Ecto neural progenitor cell (in vitro differentiated cells): ENCODE measurements at regions not wholly inside any gene's neighbourhood (a gene's known extent, or its start where the extent isn't known, plus 50 kb on each side); places are given as distances from the start of the nearest gene placed in this dataset.

Experiments
- DNase-seq: peaks from one replicate; pipeline ENCODE4 v3.0.0-alpha.2; 2018; ENCODE audit warnings: low spot score

DNA sequence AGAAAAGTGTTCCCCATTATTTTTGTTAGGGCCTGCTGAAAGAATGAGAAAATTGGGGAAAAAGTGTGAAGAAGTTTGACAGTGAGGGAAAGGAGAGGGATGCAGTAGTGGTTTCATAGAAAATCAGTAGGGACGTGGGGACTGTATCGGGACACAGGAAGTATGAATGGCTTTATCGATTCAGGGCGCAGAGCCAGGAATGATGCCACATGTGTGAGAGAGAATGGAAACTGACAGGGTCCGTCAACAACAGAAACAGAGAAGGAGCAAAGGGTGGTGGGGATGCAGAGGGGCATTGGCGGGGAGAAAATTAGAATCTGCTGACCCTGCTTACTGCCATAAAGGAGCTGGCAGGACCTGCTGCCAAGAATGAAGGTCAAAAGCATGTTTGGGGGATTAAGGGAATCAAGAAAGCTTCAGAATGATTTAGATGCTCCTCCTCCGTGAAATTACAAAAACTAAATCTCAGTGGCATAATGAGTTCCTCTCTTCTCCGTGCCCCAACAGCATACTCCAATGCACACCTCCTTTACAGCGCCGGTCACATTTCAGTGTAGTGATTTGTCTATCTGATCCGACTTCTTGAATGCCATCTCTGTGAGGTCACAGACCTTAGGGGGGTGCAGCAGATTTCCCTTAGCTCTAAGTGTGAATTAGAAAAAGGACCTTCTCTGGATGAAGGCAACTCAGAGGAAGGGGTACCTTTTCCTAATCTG, 92.6 kb downstream of the EMP1 start:
- DNase-seq, result no peak

DNA sequence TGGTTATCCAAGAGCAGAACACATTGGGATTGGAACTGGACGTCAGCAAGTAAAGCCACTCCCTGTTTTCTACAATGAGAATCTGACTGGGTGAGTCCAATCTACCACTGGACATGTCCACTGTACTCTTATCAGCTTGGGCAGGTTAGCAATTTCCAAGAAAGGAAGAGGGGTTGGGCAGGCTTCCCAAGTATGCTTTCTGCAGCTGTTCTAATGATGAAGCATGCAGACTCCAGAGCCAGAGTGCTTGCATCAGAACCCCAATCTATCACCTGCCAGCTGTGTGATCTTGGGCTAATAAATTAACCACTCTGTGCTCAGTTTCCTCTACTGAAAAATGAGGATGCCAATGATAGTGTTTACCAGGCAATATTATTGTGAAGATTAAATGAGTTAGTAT, 92.0 kb downstream of the EMP1 start:
- no peak for DNase-seq

DNA sequence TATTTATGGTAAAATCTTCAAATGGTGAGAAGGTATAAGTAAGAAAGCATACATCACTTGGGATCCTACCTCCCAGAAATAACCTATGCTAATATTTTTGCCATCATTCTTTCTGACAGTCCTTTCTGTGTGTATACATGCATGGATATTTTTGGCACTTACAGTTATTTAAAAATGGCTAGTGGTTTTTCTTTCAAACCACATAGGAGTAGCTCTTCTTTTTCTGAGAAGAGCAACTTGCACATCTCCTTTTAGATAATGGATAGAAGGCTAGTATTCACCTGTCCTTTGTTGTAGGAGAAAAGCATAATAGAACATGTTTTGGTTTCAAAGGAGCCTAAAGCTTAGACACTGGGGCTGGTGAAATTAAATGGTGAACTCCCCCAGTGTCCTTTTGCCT, 87.3 kb downstream of the EMP1 start:
- DNase-seq, result no peak

DNA sequence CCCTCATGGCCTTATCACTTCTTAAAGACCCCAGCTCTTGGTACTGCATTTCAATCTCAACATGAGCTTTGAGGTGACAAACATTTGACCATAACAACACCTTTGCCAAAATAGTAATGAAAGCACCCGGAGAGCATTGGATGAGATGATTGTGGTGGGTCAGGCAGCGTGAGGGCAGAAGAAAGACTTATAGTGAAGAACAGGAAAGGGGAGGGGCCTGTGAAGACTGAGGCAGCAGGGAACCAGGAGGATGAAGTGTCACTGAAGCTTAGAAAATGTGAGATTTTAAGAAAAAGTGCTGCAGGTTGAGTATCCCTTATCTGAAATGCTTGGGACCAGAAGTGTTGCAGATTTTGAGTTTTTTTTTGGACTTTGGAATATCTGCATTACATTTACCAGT, 86.3 kb downstream of the EMP1 start:
- no peak for DNase-seq

DNA sequence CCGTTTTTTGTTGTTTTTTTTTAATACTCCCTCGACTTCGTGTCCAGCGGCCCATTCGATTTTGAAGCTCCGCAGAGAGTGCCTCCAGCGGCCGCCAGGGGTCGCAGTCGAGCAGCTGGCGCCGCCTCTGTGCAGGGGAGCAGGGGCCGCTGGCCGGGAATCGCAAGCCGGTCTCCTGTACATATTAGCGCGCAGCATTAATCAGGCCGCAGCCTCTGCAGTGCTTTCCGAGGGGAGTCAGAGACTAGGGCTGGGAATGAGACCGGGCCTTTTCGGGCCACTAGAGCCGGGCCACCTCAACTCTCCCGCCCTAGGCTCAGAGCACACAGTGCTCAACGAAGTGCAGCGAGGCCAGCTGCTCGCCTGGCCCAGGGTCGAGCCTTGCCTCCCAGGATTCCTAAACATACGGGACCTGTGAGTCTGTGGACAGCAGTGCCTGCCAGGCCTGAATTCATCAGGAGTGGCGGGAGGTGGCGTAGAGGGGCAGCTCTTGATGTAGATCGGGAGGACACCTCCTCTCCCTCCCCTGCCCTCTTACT, 81.8 kb downstream of the EMP1 start:
- DNase-seq, result peak; percentile 91

DNA sequence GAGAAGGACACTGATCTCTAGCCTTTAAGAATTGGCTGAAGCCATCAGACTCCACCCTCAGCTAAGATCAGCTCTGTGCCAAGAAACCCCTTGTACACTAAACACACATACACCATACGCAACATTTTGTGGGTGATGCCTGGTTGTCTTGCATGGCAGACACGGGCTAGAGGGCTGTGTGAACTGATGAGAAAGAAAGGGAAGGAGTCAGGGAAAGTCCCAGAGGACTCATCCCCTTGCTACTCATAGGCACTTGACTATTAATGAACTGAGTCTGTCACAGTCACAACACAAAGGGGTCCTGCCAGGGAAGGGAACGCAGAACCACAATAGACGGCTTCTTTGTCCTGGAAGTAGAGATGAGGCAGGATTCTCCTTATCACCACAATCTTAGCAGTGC, 80.8 kb downstream of the EMP1 start:
- no peak for DNase-seq

DNA sequence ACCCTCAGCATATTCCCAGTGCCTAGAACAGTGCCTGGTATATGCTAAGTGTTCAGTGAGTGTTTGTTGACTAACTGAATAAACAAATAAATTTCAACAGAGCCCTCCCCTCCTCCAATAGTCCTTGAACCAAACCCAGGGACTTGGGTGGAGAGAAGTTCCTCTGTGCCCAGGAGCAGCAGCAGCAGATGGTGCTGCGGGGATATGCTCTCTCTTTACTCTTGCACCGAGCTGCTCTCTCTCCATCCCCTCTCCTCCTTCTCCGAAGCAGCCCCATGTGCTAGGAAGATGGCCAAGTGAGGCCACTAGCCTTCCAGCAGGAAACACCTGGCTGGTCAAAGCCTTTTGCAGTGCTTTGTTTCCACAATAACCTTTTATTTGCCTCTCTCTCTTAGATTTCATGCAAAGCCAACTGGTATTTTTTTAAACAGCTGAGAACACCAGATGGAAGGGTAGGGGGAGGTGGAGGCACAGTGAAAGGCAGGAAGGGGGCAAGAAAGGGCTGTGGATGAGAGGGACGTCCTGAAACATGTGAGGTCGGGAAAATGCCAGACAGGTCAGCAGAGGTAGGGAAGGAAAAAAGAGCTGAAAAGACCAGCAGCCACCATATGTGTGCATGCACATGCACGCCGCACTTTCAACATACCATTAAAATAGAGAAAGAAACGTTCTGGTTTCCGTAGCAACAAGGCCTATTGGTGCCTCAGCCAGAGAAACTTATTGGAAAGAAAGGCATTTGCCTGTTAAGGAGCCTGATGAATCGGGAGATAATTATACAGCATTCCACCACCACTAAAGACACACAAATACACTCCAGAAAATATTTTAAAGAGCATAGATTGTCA, 78.9 kb downstream of the EMP1 start:
- no peak for DNase-seq

DNA sequence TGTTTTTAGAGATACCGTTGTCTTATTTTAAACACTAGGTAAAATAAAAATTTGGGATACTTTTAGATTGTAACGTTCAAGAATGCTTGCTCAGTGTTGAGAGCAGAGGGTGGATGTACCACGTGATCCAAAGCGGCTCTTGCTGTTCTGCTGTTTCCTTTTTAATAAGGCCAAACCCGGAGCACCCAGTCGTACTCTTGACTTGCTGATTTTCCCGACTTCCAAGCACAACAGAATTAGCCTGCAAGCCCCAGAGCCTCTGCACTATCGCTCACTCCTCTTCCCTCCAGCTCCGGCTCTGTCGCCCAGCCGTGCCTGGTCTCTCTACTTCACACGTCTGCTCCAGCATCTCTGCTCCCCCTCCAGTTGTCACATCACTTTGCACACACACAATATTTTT, 77.3 kb downstream of the EMP1 start:
- no peak for DNase-seq

DNA sequence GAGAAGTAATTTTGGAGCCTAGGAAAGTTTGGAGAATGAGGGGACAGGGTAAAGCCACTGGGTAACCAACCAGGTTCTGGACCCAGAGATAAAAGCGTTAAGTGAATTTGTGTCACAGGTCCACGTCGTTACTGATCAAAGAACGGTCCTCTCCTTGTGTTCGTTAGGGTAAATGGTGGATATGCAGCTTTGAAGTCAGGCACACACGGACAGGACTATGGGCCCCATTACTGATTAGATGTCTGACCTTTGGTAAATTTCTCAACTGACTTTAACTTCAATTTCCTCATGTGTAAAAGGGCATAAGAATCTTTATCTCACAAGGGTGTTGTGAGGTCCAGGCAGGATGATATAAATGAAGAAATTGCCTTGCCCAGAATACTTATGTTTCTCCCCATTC, 76.6 kb downstream of the EMP1 start:
- no peak for DNase-seq

DNA sequence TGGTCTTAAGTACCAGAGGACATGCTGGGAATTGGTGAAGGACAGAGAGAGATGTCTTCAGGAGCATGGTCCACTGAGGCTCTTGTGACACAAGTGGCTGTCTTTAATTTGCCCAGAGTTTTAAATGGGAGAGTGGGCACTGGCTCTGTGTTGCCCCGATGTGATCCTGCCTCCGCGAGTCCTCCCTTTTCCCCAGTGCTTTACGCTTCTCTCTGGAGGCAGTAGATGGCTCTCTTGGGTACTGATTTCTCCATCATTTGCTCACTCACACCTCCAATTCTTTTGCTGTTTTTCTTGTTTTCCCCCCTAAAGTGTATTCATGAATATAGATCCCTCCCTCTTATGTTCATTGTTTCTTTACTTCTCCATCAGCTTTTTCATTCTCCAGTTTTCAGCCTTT, 74.3 kb downstream of the EMP1 start:
- DNase-seq, result no peak
